ENCODE measurements at regions not wholly inside any gene's neighbourhood (a gene's known extent, or its start where the extent isn't known, plus 50 kb on each side); places are given as distances from the start of the nearest gene placed in this dataset.

GRCh38 chr3:87975716-87976115, 83.1 kb downstream of the CGGBP1 start:
- TF ChIP-seq EZH2 (IDR thresholded peaks at IDR 0.05; ENCODE audit: borderline replicate concordance, low read depth, low read length, poor library complexity, severe bottlenecking), result no peak
- TF ChIP-seq, protein P1, sequence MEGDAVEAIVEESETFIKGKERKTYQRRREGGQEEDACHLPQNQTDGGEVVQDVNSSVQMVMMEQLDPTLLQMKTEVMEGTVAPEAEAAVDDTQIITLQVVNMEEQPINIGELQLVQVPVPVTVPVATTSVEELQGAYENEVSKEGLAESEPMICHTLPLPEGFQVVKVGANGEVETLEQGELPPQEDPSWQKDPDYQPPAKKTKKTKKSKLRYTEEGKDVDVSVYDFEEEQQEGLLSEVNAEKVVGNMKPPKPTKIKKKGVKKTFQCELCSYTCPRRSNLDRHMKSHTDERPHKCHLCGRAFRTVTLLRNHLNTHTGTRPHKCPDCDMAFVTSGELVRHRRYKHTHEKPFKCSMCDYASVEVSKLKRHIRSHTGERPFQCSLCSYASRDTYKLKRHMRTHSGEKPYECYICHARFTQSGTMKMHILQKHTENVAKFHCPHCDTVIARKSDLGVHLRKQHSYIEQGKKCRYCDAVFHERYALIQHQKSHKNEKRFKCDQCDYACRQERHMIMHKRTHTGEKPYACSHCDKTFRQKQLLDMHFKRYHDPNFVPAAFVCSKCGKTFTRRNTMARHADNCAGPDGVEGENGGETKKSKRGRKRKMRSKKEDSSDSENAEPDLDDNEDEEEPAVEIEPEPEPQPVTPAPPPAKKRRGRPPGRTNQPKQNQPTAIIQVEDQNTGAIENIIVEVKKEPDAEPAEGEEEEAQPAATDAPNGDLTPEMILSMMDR (conservative IDR thresholded peaks at IDR 0.05; ENCODE audit: low read depth, low read length), result no peak
